ENCODE measurements at regions not wholly inside any gene's neighbourhood (a gene's known extent, or its start where the extent isn't known, plus 50 kb on each side); places are given as distances from the start of the nearest gene placed in this dataset.
A peak's percentile ranks its signal among the peaks of the same experiment; 100 is the strongest.

- no peak overlapping the region for H3K27ac ChIP-seq
- POLR2A ChIA-PET (ENCODE audit: low non-redundant PET): no interaction called here
- CTCF ChIA-PET: no interaction called here
- TF ChIP-seq CTCF (conservative IDR thresholded peaks at IDR 0.05; ENCODE audit: low read depth): no peak
- DNase-seq (ENCODE audit: low spot score): no peak
Observed at GRCh38 chr3:23710555-23710954, 95.2 kb upstream of the UBE2E1 start.

GRCh38 chr3:23711916-23712494, 93.8 kb upstream of the UBE2E1 start:
- H3K27ac ChIP-seq: no peak overlapping the region
- ChIA-PET CTCF (no interaction called here), POLR2A (ENCODE audit: low non-redundant PET) (no interaction called here)
- no peak for DNase-seq (ENCODE audit: low spot score)
- no peak for TF ChIP-seq CTCF (conservative IDR thresholded peaks at IDR 0.05; ENCODE audit: low read depth)

DNA sequence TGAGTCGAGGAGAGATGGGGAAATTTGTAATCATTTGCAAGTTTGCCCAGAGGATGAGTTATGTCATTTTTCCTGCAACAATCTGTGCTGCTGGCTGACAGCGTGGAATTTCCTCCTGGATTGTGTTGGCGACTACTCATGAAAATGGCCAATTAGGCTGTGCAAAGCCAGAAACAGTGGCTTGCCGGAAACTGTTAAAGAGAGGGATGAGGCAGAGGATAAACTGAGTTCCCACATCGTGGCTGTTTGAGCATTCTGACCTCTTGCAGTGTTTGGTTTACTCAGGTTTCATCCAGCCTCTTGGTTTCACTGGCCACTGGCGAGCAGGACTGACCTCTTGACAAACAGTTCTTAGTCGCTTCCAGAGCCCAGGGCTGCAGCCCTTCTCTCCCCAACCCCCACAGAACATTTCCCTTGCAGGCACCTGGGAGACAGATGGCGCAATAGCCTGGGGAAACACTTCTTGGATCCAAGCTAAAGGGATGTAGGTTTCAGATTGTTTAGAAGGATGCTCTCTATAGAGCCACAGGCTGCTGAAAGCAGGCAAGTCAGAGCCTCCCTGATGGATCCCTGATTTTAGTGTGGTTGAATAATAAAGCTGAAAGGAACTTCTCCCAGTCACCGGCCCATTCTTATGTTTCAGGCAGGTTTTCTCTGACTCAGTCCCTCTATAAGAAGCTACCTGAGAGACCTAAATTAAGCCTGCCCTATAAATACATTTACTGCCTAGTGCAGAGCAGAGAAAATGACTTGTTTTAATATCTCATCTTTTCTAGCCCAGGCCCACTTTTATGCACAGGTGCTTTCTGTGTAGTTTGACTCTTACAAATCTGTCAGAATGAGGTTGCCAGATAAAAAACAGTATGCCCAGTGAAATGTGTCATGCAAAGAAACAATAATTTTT, 92.8 kb upstream of the UBE2E1 start:
- POLR2A ChIA-PET (ENCODE audit: low non-redundant PET): no interaction called here
- DNase-seq (ENCODE audit: low spot score): no peak
- TF ChIP-seq CTCF (conservative IDR thresholded peaks at IDR 0.05; ENCODE audit: low read depth): no peak
- H3K27ac ChIP-seq: peak overlapping the region; percentile 45
- CTCF ChIA-PET: no interaction called here

DNA sequence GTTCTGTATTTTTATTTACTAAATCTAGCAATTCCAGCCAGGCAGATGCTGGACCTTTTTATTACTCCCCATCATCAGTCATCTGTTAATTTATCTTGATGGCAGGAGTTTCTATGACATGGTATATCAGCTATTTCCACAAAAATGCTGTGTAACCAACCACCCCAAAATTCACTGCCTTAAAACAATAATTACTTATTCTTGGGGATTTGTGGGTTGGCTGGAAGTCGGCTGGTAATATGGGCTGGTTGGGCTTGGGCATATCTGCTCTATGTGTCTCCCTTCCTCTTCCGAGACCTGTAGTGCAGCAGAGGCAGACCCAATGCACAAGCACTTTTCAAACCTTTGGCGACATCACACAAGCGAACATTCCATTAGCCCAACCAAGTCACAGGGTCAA, 92.1 kb upstream of the UBE2E1 start:
- ChIA-PET CTCF (no interaction called here), POLR2A (ENCODE audit: low non-redundant PET) (no interaction called here)
- TF ChIP-seq CTCF (conservative IDR thresholded peaks at IDR 0.05; ENCODE audit: low read depth): no peak
- DNase-seq (ENCODE audit: low spot score): no peak
- no peak overlapping the region for H3K27ac ChIP-seq

GRCh38 chr3:23720059-23720458, 85.7 kb upstream of the UBE2E1 start:
- DNase-seq (ENCODE audit: low spot score): no peak
- POLR2A ChIA-PET (ENCODE audit: low non-redundant PET): no interaction called here
- no peak for TF ChIP-seq CTCF (conservative IDR thresholded peaks at IDR 0.05; ENCODE audit: low read depth)
- H3K27ac ChIP-seq: no peak overlapping the region; the same call in 1 of the 2 replicates
- CTCF ChIA-PET: no interaction called here

DNA sequence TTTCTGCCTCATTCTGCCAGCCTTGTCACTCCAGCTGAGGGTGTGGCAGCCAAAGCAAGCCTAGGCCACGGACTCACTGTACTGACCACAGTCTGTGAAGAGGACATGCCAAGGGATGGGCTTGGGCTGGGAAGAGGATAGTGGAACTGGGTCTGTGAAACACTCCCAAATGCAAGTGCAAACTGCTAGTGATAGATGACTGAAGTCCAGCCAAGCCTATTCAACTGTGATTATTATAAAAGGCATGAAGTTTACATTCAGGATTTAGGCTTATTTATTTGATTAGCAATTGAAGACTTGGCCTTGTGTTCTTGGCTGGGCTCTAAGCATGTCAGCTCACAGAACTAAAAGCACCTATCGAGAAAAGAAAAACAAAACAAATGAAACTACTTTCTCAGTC, 84.9 kb upstream of the UBE2E1 start:
- no peak for DNase-seq (ENCODE audit: low spot score)
- H3K27ac ChIP-seq: peak overlapping the region; percentile 56
- POLR2A ChIA-PET (ENCODE audit: low non-redundant PET): no interaction called here
- TF ChIP-seq CTCF (conservative IDR thresholded peaks at IDR 0.05; ENCODE audit: low read depth): no peak
- CTCF ChIA-PET: no interaction called here
